ENCODE measurements at regions not wholly inside any gene's neighbourhood (a gene's known extent, or its start where the extent isn't known, plus 50 kb on each side); places are given as distances from the start of the nearest gene placed in this dataset.

GRCh38 chr10:75294866-75295701 is 59.3 kb upstream of the COMTD1 start:
- peak; percentile 80 to 88 (median 80) for DNase-seq (ENCODE audit: low read depth in 4 of 4, low spot score in 3 of 4)

- DNase-seq (ENCODE audit: low read depth in 4 of 4, low spot score in 3 of 4), result no peak
These were observed 58.7 kb upstream of the COMTD1 start for GRCh38 chr10:75294518-75294865.

GRCh38 chr10:75294031-75294437 is 58.3 kb upstream of the COMTD1 start:
- DNase-seq (ENCODE audit: low read depth in 4 of 4, low spot score in 3 of 4), result no peak

- no peak for DNase-seq (ENCODE audit: low read depth in 4 of 4, low spot score in 3 of 4)
These were observed 57.7 kb upstream of the COMTD1 start for GRCh38 chr10:75293446-75293820.

- no peak for DNase-seq (ENCODE audit: low read depth in 4 of 4, low spot score in 3 of 4)
These were observed 57.2 kb upstream of the COMTD1 start for GRCh38 chr10:75292794-75293445.

GRCh38 chr10:75291805-75292204 is 56.0 kb upstream of the COMTD1 start:
- no peak for DNase-seq (ENCODE audit: low read depth in 4 of 4, low spot score in 3 of 4)

GRCh38 chr10:75288140-75288711 is 52.5 kb upstream of the COMTD1 start:
- DNase-seq (ENCODE audit: low read depth in 4 of 4, low spot score in 3 of 4), result no peak

- DNase-seq (ENCODE audit: low read depth in 4 of 4, low spot score in 3 of 4), result no peak
These were observed 51.9 kb upstream of the COMTD1 start for GRCh38 chr10:75287697-75288096.

GRCh38 chr10:75286901-75287300 is 51.1 kb upstream of the COMTD1 start:
- no peak for DNase-seq (ENCODE audit: low read depth in 4 of 4, low spot score in 3 of 4)
